PC-9 (cell line): ENCODE measurements at regions not wholly inside any gene's neighbourhood (a gene's known extent, or its start where the extent isn't known, plus 50 kb on each side); places are given as distances from the start of the nearest gene placed in this dataset.

Source experiments
- BruUV-seq: library from RNA; stranded (reverse); fragments of 400-500 nt; replicated peaks from 2 replicates; lab custom pipeline; 2021; lab: Mats Ljungman, UMichigan
- CTCF ChIA-PET: fragments of 300-600 bp; sonication (Branson Sonifier 250); formaldehyde crosslinking; loops from one replicate; lab custom pipeline; 2022; ENCODE audit warnings: antibody characterized with exemption; lab: Charles Lee
- POLR2A ChIA-PET: fragments of 300-600 bp; sonication (Branson Sonifier 250); formaldehyde crosslinking; loops from one replicate; lab custom pipeline; 2022; ENCODE audit warnings: antibody characterized with exemption; ENCODE audit not compliant: unreplicated experiment; lab: Charles Lee
- DNase-seq, 2 experiments: peaks; one replicate each; pipeline versions ENCODE4 v3.0.0 to v3.0.0-alpha.2; 2015 to 2022; ENCODE audit warnings: mixed read lengths in 1 of 2
- H2AFZ ChIP-seq: fragments of 200-600 bp; sonication (generic); 2 replicates; pipeline ENCODE4 v1.8.1; 2017; ENCODE audit warnings: antibody characterized with exemption
- H3F3A ChIP-seq: fragments of 200-600 bp; sonication (generic); 2 replicates; pipeline ENCODE4 v1.8.1; 2017; ENCODE audit warnings: antibody characterized with exemption, mild to moderate bottlenecking, low read depth; ENCODE audit not compliant: insufficient read depth
- H3K27ac ChIP-seq: fragments of 200-600 bp; sonication (generic); 2 replicates; pipeline ENCODE4 v1.6.1; 2016; ENCODE audit warnings: mixed run types
- H3K27me3 ChIP-seq: fragments of 200-600 bp; sonication (generic); 2 replicates; pipeline ENCODE4 v1.6.1; 2016; ENCODE audit warnings: low read depth, mixed run types; ENCODE audit not compliant: insufficient read depth
- H3K36me3 ChIP-seq: fragments of 200-600 bp; sonication (generic); 2 replicates; pipeline ENCODE4 v1.6.1; 2016; ENCODE audit warnings: low read depth, mixed run types
- H3K4me1 ChIP-seq: fragments of 200-600 bp; sonication (generic); replicated peaks from 2 replicates; pipeline ENCODE4 v1.6.1; 2016; ENCODE audit warnings: mixed run types; ENCODE audit not compliant: insufficient read depth
- H3K4me2 ChIP-seq: fragments of 200-600 bp; sonication (generic); 2 replicates; pipeline ENCODE4 v1.6.1; 2017; ENCODE audit warnings: mixed run types
- H3K4me3 ChIP-seq: fragments of 200-600 bp; sonication (generic); 2 replicates; pipeline ENCODE4 v1.6.1; 2016; ENCODE audit warnings: mixed run types
- H3K79me2 ChIP-seq: fragments of 200-600 bp; sonication (generic); 2 replicates; pipeline ENCODE4 v1.6.1; 2017; ENCODE audit warnings: low read depth, mixed run types
- H3K9me2 ChIP-seq: fragments of 200-600 bp; sonication (generic); 2 replicates; pipeline ENCODE4 v1.8.1; 2017; ENCODE audit warnings: mild to moderate bottlenecking; ENCODE audit not compliant: insufficient read depth
- H3K9me3 ChIP-seq: fragments of 200-600 bp; sonication (generic); 2 replicates; pipeline ENCODE4 v1.8.1; 2016; ENCODE audit warnings: low read depth; ENCODE audit not compliant: insufficient read depth
- H4K20me1 ChIP-seq: fragments of 200-600 bp; sonication (generic); 2 replicates; pipeline ENCODE4 v1.8.1; 2017; ENCODE audit not compliant: insufficient read depth
- CTCF ChIP-seq: fragments of 200-600 bp; sonication (generic); conservative IDR thresholded peaks from 2 replicates; pipeline ENCODE4 v1.6.1; 2017; ENCODE audit warnings: mixed run types, antibody characterized with exemption, mild to moderate bottlenecking, moderate library complexity
- EZH2 ChIP-seq: fragments of 200-600 bp; sonication (generic); IDR thresholded peaks from 2 replicates; pipeline ENCODE4 v1.8.0; 2017; ENCODE audit warnings: antibody characterized with exemption, low read depth
- intact Hi-C: fragments of 100-400 bp; cut with micrococcal nuclease; formaldehyde crosslinking; loops from one replicate; pipeline ENCODE4 v1.10.0; 2022; ENCODE audit not compliant: unreplicated experiment

GRCh38 chr19:31421082-31421481 is 71.8 kb upstream of the TSHZ3 start:
- TF ChIP-seq EZH2 (no peak), CTCF (no peak)
- H3K27ac ChIP-seq: no peak overlapping the region
- peaks cover 84% of the 10 kb centered on the region for H3K27me3 ChIP-seq
- DNase-seq: no peak
- H3K9me3 ChIP-seq: no peaks in the 10 kb centered on the region
- intact Hi-C loops: no loop called here
- no peaks in the 10 kb centered on the region for H3K79me2 ChIP-seq
- no TSS peak for BruUV-seq
- no peak overlapping the region for H3K4me3 ChIP-seq
- CTCF ChIA-PET: no interaction called here
- H3K36me3 ChIP-seq: no peaks in the 10 kb centered on the region
- H3K4me2 ChIP-seq: no peak overlapping the region
- H3K4me1 ChIP-seq: no peaks in the 10 kb centered on the region
- H4K20me1 ChIP-seq: no peaks in the 10 kb centered on the region
- POLR2A ChIA-PET: no interaction called here
- no peak overlapping the region for H2AFZ ChIP-seq
- H3K9me2 ChIP-seq: no peaks in the 10 kb centered on the region
- no peaks in the 10 kb centered on the region for H3F3A ChIP-seq

GRCh38 chr19:31421856-31422255 is 72.6 kb upstream of the TSHZ3 start:
- no peak for TF ChIP-seq CTCF
- no peak for TF ChIP-seq EZH2

GRCh38 chr19:31423896-31424295 is 74.7 kb upstream of the TSHZ3 start:
- Histone ChIP-seq H3K27ac (no peak overlapping the region), H3K4me3 (no peak overlapping the region), H3F3A (no peaks in the 10 kb centered on the region), H3K36me3 (no peaks in the 10 kb centered on the region), H3K27me3 (peaks cover 57% of the 10 kb centered on the region), H3K4me2 (no peak overlapping the region), H3K4me1 (no peaks in the 10 kb centered on the region), H3K9me2 (no peaks in the 10 kb centered on the region), H2AFZ (no peak overlapping the region), H4K20me1 (no peaks in the 10 kb centered on the region), H3K9me3 (no peaks in the 10 kb centered on the region), H3K79me2 (no peaks in the 10 kb centered on the region)
- CTCF ChIA-PET: no interaction called here
- no peak for DNase-seq
- no peak for TF ChIP-seq EZH2
- TF ChIP-seq CTCF: no peak
- POLR2A ChIA-PET: no interaction called here
- intact Hi-C loops: no loop called here
- no TSS peak for BruUV-seq

More at GRCh38 chr19:31421856-31422255, 72.6 kb upstream of the TSHZ3 start:
- ChIA-PET POLR2A (no interaction called here), CTCF (no interaction called here)
- DNase-seq: no peak
- BruUV-seq: no TSS peak
- Histone ChIP-seq H3K4me2 (no peak overlapping the region), H3K4me1 (no peaks in the 10 kb centered on the region), H3F3A (no peaks in the 10 kb centered on the region), H3K36me3 (no peaks in the 10 kb centered on the region), H2AFZ (no peak overlapping the region), H3K79me2 (no peaks in the 10 kb centered on the region), H3K9me3 (no peaks in the 10 kb centered on the region), H3K9me2 (no peaks in the 10 kb centered on the region), H3K27ac (no peak overlapping the region), H4K20me1 (no peaks in the 10 kb centered on the region), H3K4me3 (no peak overlapping the region), H3K27me3 (peaks cover 78% of the 10 kb centered on the region)
- intact Hi-C loops: no loop called here
